Hepatocyte (in vitro differentiated cells): ENCODE measurements at regions not wholly inside any gene's neighbourhood (a gene's known extent, or its start where the extent isn't known, plus 50 kb on each side); places are given as distances from the start of the nearest gene placed in this dataset.

Experiments
- EZH2 ChIP-seq: fragments of 200-600 bp; sonication (generic); IDR thresholded peaks from 2 replicates; pipeline ENCODE4 v1.6.1; 2016; ENCODE audit warnings: antibody characterized with exemption, mild to moderate bottlenecking, borderline replicate concordance
- EZH2phosphoT487 ChIP-seq: fragments of 200-600 bp; sonication (generic); IDR thresholded peaks from one replicate; pipeline ENCODE4 v1.6.1; 2018; ENCODE audit warnings: antibody characterized with exemption, mild to moderate bottlenecking, low read depth, moderate library complexity; ENCODE audit not compliant: unreplicated experiment, severe bottlenecking
- TF ChIP-seq, protein P1 (sequence below): fragments of 200-600 bp; sonication (generic); IDR thresholded peaks from 2 replicates; pipeline ENCODE4 v1.5.1; 2016; ENCODE audit warnings: antibody characterized with exemption, mild to moderate bottlenecking; ENCODE audit not compliant: poor library complexity

DNA sequence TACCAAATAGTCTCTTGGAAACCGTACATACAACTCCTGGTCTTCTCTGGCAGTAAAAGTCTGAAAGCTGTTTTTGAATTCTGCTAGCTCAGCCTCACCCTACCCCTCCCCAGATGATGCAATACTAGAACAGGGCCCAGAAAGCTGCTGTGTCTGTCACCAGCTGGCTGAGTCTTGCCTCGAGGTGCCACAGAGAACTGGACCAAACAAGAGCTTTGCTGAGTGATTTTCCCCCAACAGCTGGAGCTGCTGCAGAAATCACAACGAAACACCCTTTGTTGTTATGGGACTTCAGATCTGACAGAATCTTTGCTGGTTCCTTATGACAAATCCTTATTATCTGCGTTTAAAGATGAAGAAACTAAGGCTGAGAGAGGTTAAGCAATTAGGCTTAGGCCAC is 134.1 kb downstream of the SPAG6 start:
- TF ChIP-seq, protein P1, sequence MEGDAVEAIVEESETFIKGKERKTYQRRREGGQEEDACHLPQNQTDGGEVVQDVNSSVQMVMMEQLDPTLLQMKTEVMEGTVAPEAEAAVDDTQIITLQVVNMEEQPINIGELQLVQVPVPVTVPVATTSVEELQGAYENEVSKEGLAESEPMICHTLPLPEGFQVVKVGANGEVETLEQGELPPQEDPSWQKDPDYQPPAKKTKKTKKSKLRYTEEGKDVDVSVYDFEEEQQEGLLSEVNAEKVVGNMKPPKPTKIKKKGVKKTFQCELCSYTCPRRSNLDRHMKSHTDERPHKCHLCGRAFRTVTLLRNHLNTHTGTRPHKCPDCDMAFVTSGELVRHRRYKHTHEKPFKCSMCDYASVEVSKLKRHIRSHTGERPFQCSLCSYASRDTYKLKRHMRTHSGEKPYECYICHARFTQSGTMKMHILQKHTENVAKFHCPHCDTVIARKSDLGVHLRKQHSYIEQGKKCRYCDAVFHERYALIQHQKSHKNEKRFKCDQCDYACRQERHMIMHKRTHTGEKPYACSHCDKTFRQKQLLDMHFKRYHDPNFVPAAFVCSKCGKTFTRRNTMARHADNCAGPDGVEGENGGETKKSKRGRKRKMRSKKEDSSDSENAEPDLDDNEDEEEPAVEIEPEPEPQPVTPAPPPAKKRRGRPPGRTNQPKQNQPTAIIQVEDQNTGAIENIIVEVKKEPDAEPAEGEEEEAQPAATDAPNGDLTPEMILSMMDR, result no peak
- TF ChIP-seq EZH2phosphoT487 (no peak), EZH2 (no peak)
